Non-pigmented ciliary epithelial cell (primary cell): ENCODE measurements at regions not wholly inside any gene's neighbourhood (a gene's known extent, or its start where the extent isn't known, plus 50 kb on each side); places are given as distances from the start of the nearest gene placed in this dataset.

ENCODE experiments used
- DNase-seq: peaks from one replicate; pipeline ENCODE4 v3.0.0-alpha.2; 2010; ENCODE audit warnings: low read depth

- no peak for DNase-seq
These were observed 135.1 kb downstream of the MN1 start for GRCh38 chr22:27666272-27666997.

- no peak for DNase-seq
These were observed 134.3 kb downstream of the MN1 start for GRCh38 chr22:27667121-27667843.

GRCh38 chr22:27668828-27669797, 132.4 kb downstream of the MN1 start:
- no peak for DNase-seq

DNA sequence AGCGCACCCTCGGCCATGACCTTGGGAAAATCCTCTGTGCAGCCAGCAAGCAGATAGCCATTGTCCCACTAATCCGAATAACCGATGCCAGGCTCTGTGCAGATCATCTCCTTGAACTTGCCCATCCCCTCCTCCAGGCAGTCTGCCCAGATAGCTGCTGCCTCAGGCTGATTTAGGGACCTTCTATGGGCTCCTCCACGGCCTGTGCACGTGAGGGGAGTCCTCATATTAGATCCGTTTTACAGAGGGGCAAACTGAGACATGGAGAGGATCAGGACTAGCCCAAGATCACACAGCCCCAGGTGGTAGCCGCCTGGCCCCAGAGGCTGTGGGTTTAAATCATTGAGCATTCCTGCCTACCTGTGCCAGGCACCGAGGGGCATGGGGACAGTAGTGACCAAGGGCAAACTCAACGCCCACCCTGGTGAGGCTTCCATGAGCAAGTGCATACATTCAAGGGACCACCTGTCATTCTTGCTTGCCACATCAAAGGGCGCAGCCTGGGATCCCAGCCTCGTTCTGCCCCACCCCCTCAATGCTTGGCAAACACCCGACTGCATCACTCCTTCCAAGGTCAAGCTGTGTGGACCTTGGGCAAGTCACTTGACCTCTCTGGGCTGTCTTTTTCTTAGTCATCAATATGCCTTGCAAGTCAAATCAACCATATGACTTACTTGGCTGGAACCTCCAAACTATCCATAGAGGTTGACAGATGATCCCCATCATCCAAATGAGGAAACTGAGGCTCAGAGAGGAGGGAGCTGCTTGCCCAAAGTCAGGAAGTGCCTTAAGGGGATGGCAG, 131.6 kb downstream of the MN1 start:
- DNase-seq, result no peak

GRCh38 chr22:27670701-27671412, 130.7 kb downstream of the MN1 start:
- DNase-seq, result no peak

DNA sequence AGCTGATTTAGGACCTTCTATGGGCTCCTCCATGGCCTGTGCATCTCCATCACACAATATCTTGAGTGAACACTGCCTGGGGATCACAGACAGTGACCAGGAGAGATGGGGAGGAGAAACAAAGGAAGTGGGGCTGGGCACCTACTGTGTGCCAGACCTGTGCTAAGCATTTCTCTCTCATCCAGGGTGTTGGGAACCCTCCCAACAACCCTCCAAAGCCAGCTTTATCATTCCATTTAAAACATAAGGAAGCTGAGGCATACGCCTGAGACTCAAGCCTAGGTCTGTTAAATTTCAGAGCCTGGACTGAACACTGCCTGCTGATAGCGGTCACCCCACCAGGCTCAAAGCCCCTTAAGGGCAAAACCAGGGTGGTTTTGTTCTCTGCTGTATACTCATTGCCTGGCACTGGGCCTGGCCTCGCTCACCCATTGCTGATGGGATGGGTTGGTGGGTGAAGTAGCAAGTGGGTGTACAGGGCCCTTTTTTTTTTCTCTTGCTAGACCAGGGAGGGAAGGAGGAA, 130.1 kb downstream of the MN1 start:
- no peak for DNase-seq

DNA sequence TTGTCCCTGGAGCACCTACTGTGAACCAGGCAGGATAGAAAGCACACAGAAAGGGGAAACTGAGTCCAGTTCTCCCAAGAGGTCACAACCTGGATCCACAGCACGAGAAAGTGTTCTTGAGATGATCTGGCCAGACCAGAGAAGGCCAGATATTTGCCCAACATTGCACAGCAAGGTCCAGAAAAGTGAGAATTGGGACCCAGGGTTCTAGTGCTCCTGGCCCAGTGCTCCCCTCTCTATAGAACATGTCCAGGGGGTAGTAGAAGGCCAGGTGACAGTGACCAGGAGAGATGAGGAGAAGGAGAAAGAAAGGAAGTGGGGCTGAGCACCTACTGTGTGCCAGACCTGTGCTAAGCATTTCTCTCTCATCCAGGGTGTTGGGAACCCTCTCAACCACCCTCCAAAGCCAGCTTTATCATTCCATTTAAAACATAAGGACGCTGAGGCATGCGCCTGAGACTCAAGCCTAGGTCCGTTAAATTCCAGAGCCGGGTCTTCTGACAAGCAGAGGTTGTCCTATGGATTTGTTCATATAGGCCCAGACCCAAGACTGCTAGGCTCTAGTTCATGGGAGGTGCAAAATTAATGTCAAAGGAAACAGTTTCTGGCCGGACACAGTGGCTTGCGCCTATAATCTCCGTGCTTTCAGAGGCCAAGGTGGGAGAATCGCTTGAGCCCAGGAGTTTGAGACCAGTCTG, 128.7 kb downstream of the MN1 start:
- no peak for DNase-seq

- no peak for DNase-seq
These were observed 127.7 kb downstream of the MN1 start for GRCh38 chr22:27673839-27674238.

- DNase-seq, result no peak
These were observed 127.2 kb downstream of the MN1 start for GRCh38 chr22:27674261-27674923.

DNA sequence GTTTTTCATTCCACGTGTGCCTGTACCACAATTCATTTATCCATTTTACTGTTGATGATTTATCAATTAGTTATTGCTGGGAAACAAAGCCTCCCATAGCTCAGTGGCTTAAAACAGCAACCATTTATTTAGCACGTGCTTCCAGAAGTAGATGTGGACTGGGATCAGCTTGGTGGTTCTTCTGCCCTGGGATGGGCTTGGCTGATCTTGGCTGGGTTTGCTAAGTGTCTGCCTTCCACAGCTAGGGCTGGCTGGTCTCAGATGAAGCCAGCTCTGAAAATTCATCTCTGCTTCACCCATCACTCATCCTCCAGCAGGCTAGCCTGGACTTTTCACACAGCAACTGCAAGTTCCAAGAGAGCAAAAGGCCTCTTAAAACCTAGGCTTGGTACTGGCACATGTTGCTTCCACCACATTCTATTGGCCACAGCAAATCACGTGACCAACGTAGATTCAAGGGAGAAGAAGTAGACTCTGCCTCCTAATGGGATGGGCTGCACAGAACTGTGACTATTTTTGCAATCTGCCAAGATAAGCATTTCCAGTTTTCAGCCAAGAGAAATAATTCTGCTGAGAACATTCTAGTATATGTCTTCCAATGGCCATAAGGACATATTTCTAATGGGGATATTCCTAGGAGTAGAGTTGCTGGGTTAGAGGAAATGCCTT, 124.9 kb downstream of the MN1 start:
- DNase-seq, result no peak

- no peak for DNase-seq
These were observed 123.6 kb downstream of the MN1 start for GRCh38 chr22:27677905-27678458.

GRCh38 chr22:27679176-27679575, 122.4 kb downstream of the MN1 start:
- DNase-seq, result no peak

GRCh38 chr22:27679693-27680488, 121.7 kb downstream of the MN1 start:
- DNase-seq, result no peak

GRCh38 chr22:27680636-27681035, 120.9 kb downstream of the MN1 start:
- DNase-seq, result no peak

- no peak for DNase-seq
These were observed 120.5 kb downstream of the MN1 start for GRCh38 chr22:27681037-27681436.

DNA sequence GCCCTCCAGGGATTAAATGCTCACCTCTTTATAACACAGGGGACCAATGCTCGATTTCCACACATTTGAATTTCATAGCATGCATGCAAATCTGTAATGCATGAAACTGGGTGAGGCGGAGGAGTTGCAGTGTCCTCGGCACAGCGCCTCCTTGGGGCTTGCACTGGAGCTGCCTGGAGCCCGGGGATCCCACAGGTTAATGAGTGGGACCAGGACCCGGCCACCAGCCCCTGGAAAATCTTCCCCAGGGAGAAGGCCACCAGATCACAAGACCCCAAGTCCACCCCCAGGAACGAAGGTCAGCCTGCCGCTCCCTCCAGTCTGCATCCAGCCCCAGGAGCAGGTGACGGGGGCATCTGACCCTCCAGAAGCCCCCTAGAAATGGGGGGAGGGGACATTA, 119.1 kb downstream of the MN1 start:
- DNase-seq, result no peak

GRCh38 chr22:27684901-27685300, 116.7 kb downstream of the MN1 start:
- no peak for DNase-seq

GRCh38 chr22:27685515-27685914, 116.0 kb downstream of the MN1 start:
- DNase-seq, result no peak
